Esophagus (tissue), 2 donors: ENCODE measurements at regions not wholly inside any gene's neighbourhood (a gene's known extent, or its start where the extent isn't known, plus 50 kb on each side); places are given as distances from the start of the nearest gene placed in this dataset.

Experiments
- H3K27ac ChIP-seq, 2 donors: one replicate each; pipeline ENCODE4 v1.5.1; 2013; ENCODE audit warnings: low read depth in 2 of 2, mild to moderate bottlenecking in 2 of 2, inconsistent platforms in 1 of 2, low read length in 1 of 2, moderate library complexity in 1 of 2
- H3K27me3 ChIP-seq, 2 donors: one replicate each; pipeline ENCODE4 v1.6.1; 2013; ENCODE audit warnings: low read length in 2 of 2, control low read depth in 1 of 2, mild to moderate bottlenecking in 1 of 2; ENCODE audit not compliant: insufficient read depth in 2 of 2, control insufficient read depth in 1 of 2
- H3K36me3 ChIP-seq, 2 donors: one replicate each; pipeline ENCODE4 v1.6.1; 2013; ENCODE audit warnings: low read length in 1 of 2; ENCODE audit not compliant: control insufficient read depth in 2 of 2, insufficient read depth in 2 of 2
- H3K4me1 ChIP-seq, 2 donors: one replicate each; pipeline ENCODE4 v1.6.1; 2013; ENCODE audit warnings: low read length in 1 of 2; ENCODE audit not compliant: control insufficient read depth in 2 of 2, insufficient read depth in 2 of 2
- H3K4me3 ChIP-seq, 2 donors: one replicate each; pipeline ENCODE4 v1.5.1; 2013; ENCODE audit warnings: low read length in 2 of 2, mild to moderate bottlenecking in 2 of 2, low read depth in 1 of 2, moderate library complexity in 1 of 2
- H3K9me3 ChIP-seq, 2 donors: one replicate each; pipeline ENCODE4 v1.6.1; 2013; ENCODE audit warnings: mild to moderate bottlenecking in 2 of 2, low read depth in 1 of 2, low read length in 1 of 2, moderate library complexity in 1 of 2; ENCODE audit not compliant: control insufficient read depth in 2 of 2, insufficient read depth in 1 of 2
- WGBS, 2 donors: extraction: QIAGEN DNeasy Blood & Tissue Kit; methylation state at CpG; one replicate each; pipeline ENCODE4 v1.1.7; 2013; 5-methylcytosine and 5-hydroxymethylcytosine counted together
- donor health status: healthy with polysubstance abuse.
- donor health status: Bipolar disorder and iron deficiency.

DNA sequence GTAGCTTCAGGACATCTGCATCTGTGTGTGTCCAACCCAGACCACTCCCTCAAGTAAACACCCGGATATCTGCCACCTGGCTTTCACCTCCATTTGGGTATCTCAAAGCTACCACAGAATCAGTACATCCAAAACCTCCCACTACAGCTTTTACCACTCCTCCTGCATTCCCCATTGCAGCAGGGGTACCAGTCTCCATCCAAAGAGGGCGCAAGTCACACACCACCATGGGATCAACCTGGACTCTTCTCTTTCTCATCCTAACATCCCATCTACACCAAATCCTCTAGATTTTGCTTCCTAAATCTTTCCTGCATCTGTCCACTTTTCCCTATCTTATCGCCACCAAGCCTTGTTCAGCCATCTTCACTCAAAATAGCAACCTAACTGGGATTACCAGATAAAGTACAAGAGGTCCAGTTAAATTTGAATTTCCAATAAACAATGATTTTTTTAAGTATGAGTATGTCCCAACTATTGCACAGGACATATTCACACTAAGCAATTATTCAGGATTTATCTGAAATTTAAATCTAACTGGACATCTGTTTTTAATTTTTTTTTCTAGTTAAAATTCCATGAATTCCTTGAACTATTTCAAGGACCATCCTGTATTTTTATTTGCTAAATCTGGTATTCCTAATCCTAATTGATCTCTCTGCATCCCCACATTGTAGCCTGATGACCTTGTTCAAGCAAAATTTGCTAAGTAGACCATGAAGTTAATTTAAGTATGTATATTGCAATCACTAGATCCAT lies 164.3 kb upstream of the MLN start:
- 54 to 61% methylated on average over 3 of the region's 3 CpGs for WGBS, 2 donors
- H3K4me1 ChIP-seq: peaks cover 0 to 2% of the 10 kb centered on the region in 2 donors
- peaks cover 3 to 5% of the 10 kb centered on the region in 2 donors for H3K9me3 ChIP-seq
- H3K36me3 ChIP-seq: no peaks in the 10 kb centered on the region
- H3K4me3 ChIP-seq: no peak overlapping the region
- H3K27ac ChIP-seq: no peak overlapping the region
- peaks cover 0 to 5% of the 10 kb centered on the region in 2 donors for H3K27me3 ChIP-seq

DNA sequence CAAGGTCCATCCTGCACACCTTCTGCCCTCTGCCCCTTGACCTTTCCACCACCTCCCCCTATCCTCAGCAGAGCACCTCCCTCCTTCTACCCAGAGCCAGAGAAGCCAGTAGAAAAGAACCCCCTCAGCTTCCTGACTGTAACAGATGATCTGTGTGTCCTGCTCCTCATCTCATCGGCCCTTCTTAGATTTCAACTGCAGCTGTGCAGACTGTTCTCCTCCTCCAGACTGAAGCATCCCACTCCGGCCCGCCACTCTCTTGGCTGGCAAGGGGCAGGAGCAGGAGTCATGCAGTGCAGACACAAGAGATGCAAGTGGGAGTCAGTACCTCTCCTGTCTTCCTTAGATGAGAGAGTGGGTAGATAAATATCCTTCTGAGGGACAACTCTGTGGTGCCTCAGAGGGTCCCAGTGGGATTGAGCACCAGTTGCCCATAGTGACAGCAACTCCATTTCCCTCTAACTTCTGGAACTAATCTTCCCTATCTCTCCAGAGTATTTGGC lies 163.5 kb upstream of the MLN start:
- Histone ChIP-seq H3K27me3 (no peaks in the 10 kb centered on the region), H3K36me3 (no peaks in the 10 kb centered on the region), H3K4me3 (no peak overlapping the region), H3K27ac (no peak overlapping the region), H3K4me1 (peaks cover 0 to 2% of the 10 kb centered on the region in 2 donors), H3K9me3 (peaks cover 0 to 2% of the 10 kb centered on the region in 2 donors)
- WGBS, 2 donors: 68 to 77% methylated on average over 3 of the region's 3 CpGs

GRCh38 chr6:33966536-33966935 lies 162.7 kb upstream of the MLN start:
- peaks cover 0 to 2% of the 10 kb centered on the region in 2 donors for H3K9me3 ChIP-seq
- peaks cover 2 to 5% of the 10 kb centered on the region in 2 donors for H3K4me1 ChIP-seq
- H3K4me3 ChIP-seq: no peak overlapping the region
- 67 to 69% methylated on average over 2 of the region's 2 CpGs for WGBS, 2 donors
- H3K27ac ChIP-seq: no peak overlapping the region
- H3K36me3 ChIP-seq: no peaks in the 10 kb centered on the region
- no peaks in the 10 kb centered on the region for H3K27me3 ChIP-seq

GRCh38 chr6:33965766-33966165 lies 162.0 kb upstream of the MLN start:
- no peaks in the 10 kb centered on the region for H3K27me3 ChIP-seq
- peaks cover 0 to 2% of the 10 kb centered on the region in 2 donors for H3K9me3 ChIP-seq
- peaks cover 2 to 5% of the 10 kb centered on the region in 2 donors for H3K4me1 ChIP-seq
- 83 to 85% methylated on average over 8 of the region's 8 CpGs for WGBS, 2 donors
- H3K36me3 ChIP-seq: no peaks in the 10 kb centered on the region
- H3K27ac ChIP-seq: no peak overlapping the region
- H3K4me3 ChIP-seq: no peak overlapping the region

- peaks cover 0 to 2% of the 10 kb centered on the region in 2 donors for H3K9me3 ChIP-seq
- no peak overlapping the region for H3K27ac ChIP-seq
- H3K4me1 ChIP-seq: peaks cover 2 to 16% of the 10 kb centered on the region in 2 donors
- WGBS, 2 donors: 93 to 94% methylated on average over 3 of the region's 3 CpGs
- H3K27me3 ChIP-seq: no peaks in the 10 kb centered on the region
- no peaks in the 10 kb centered on the region for H3K36me3 ChIP-seq
- no peak overlapping the region for H3K4me3 ChIP-seq
These were observed 160.6 kb upstream of the MLN start for GRCh38 chr6:33964387-33964786.

DNA sequence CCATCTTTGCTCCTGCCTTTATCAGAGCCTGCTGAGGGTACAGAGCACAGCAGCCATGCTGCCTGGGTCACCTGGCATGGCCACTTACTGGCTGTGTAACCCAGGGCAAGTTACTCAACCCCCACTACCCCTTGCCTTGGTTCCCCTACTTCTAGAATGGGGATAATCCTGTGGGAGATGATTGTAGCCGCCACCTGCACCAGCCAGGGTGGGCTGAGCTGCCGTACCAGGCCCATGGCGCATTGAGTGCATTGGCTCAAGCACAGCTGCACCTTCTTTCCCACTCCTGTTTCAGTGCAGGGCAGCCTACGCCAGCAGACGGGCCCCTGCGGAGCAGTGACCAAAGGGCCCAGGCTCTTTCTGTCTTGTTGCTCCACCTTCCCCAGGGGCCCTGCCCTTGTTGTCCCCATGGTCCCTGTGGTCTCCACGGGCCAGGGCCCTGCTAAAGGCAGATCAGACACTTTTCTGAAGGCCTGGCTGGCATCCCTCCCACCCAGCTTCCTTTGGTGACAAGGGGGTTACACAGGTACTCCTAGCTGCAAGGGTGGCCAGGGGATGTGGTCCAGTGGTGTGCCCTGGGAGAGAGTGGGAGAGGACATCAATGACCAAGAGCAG lies 159.4 kb upstream of the MLN start:
- H3K27me3 ChIP-seq: no peaks in the 10 kb centered on the region
- no peak overlapping the region for H3K4me3 ChIP-seq

GRCh38 chr6:33962246-33963027 lies 158.6 kb upstream of the MLN start:
- 36 to 46% methylated on average over 16 of the region's 16 CpGs for WGBS, 2 donors

More for the DNA sequence above, 159.4 kb upstream of the MLN start:
- WGBS, 2 donors: 92 to 94% methylated on average over 7 of the region's 7 CpGs
- Histone ChIP-seq H3K9me3 (peaks cover 0 to 2% of the 10 kb centered on the region in 2 donors), H3K36me3 (no peaks in the 10 kb centered on the region), H3K4me1 (peaks cover 2 to 16% of the 10 kb centered on the region in 2 donors), H3K27ac (no peak overlapping the region)

GRCh38 chr6:33961691-33962090 lies 157.9 kb upstream of the MLN start:
- 85% methylated on average over 6 of the region's 6 CpGs for WGBS, 2 donors
- Histone ChIP-seq H3K4me1 (peaks cover 2 to 16% of the 10 kb centered on the region in 2 donors), H3K27ac (no peak overlapping the region), H3K27me3 (no peaks in the 10 kb centered on the region), H3K4me3 (no peak overlapping the region), H3K9me3 (peaks cover 0 to 2% of the 10 kb centered on the region in 2 donors), H3K36me3 (no peaks in the 10 kb centered on the region)

More at GRCh38 chr6:33962246-33963027, 158.6 kb upstream of the MLN start:
- H3K4me3 ChIP-seq: no peak overlapping the region
- H3K36me3 ChIP-seq: no peaks in the 10 kb centered on the region
- H3K27me3 ChIP-seq: no peaks in the 10 kb centered on the region
- peaks cover 2 to 16% of the 10 kb centered on the region in 2 donors for H3K4me1 ChIP-seq
- no peak overlapping the region for H3K27ac ChIP-seq
- H3K9me3 ChIP-seq: peaks cover 0 to 2% of the 10 kb centered on the region in 2 donors
